CD4-positive, CD25-positive, alpha-beta regulatory T cell (primary cell): ENCODE measurements at regions not wholly inside any gene's neighbourhood (a gene's known extent, or its start where the extent isn't known, plus 50 kb on each side); places are given as distances from the start of the nearest gene placed in this dataset.

Experiments
- ATAC-seq, 2 donors: fragments of 150-1000 bp; cut with Tn5 transposase; one replicate each; pipeline ENCODE4 v1.10.0; 2021; ENCODE audit warnings: low read depth in 2 of 2, moderate number of reproducible peaks in 2 of 2, moderate library complexity in 1 of 2
- DNase-seq, 3 donors: peaks; one replicate each; pipeline versions ENCODE4 v3.0.0 to v3.0.0-alpha.2; 2012 to 2022; ENCODE audit warnings: mixed read lengths in 1 of 3
- H3K27ac ChIP-seq: one replicate; pipeline ENCODE4 v1.7.0; 2013; ENCODE audit warnings: mild to moderate bottlenecking, low read length; ENCODE audit not compliant: insufficient read depth, poor library complexity, severe bottlenecking
- H3K27me3 ChIP-seq: one replicate; pipeline ENCODE4 v1.7.0; 2013; ENCODE audit warnings: low read length; ENCODE audit not compliant: control insufficient read depth, insufficient read depth
- H3K36me3 ChIP-seq: one replicate; pipeline ENCODE4 v1.7.0; 2013; ENCODE audit warnings: mild to moderate bottlenecking, low read length, moderate library complexity; ENCODE audit not compliant: control insufficient read depth, insufficient read depth
- H3K4me1 ChIP-seq: 2 replicates; pipeline ENCODE4 v1.7.0; 2013; ENCODE audit warnings: mild to moderate bottlenecking, low read length; ENCODE audit not compliant: insufficient read depth, control insufficient read depth, poor library complexity, severe bottlenecking
- H3K4me3 ChIP-seq: one replicate; pipeline ENCODE4 v1.7.0; 2013; ENCODE audit warnings: low read depth, mild to moderate bottlenecking, low read length, moderate library complexity
- H3K9me3 ChIP-seq, 2 experiments: 1 replicate in 1 of 2; 2 replicates in 1 of 2; pipeline ENCODE4 v1.7.0; 2013; ENCODE audit warnings: low read length in 2 of 2, mild to moderate bottlenecking in 1 of 2, moderate library complexity in 1 of 2; ENCODE audit not compliant: control insufficient read depth in 2 of 2
- H3K27ac Mint-ChIP-seq, 3 donors: one replicate each; pipeline ENCODE4 v1.8.0; 2020 to 2022; ENCODE audit warnings: mild to moderate bottlenecking in 3 of 3, mixed read lengths in 3 of 3, moderate library complexity in 2 of 3
- H3K27me3 Mint-ChIP-seq: one replicate; pipeline ENCODE4 v1.8.0; 2022; ENCODE audit warnings: mild to moderate bottlenecking, mixed read lengths
- H3K36me3 Mint-ChIP-seq: one replicate; pipeline ENCODE4 v1.8.0; 2020; ENCODE audit warnings: mixed read lengths
- H3K4me1 Mint-ChIP-seq, 4 donors: one replicate each; pipeline ENCODE4 v1.8.0; 2020 to 2022; ENCODE audit warnings: mixed read lengths in 4 of 4, mild to moderate bottlenecking in 1 of 4
- H3K4me3 Mint-ChIP-seq, 4 donors: one replicate each; pipeline ENCODE4 v1.8.0; 2020 to 2022; ENCODE audit warnings: mild to moderate bottlenecking in 4 of 4, mixed read lengths in 4 of 4, moderate library complexity in 3 of 4
- H3K9me3 Mint-ChIP-seq, 7 donors: one replicate each; pipeline ENCODE4 v1.8.0; 2020 to 2022; ENCODE audit warnings: mixed read lengths in 7 of 7, mild to moderate bottlenecking in 3 of 7, moderate library complexity in 2 of 7

GRCh38 chr6:130766239-130767144 is 60.7 kb upstream of the SMLR1 start:
- Histone ChIP-seq H3K27me3 (peaks cover 5% of the 10 kb centered on the region), H3K4me3 (no peak overlapping the region), H3K4me1 (no peaks in the 10 kb centered on the region), H3K27ac (no peak overlapping the region), H3K36me3 (no peaks in the 10 kb centered on the region), H3K9me3 (no peaks in the 10 kb centered on the region)
- no peak for ATAC-seq
- no peak overlapping the region for H3K27ac Mint-ChIP-seq
- H3K36me3 Mint-ChIP-seq: no peaks in the 10 kb centered on the region
- no peak for DNase-seq
- H3K4me1 Mint-ChIP-seq: no peaks in the 10 kb centered on the region
- peaks cover 0 to 3% (median 0%) of the 10 kb centered on the region in 7 donors for H3K9me3 Mint-ChIP-seq
- H3K27me3 Mint-ChIP-seq: peaks cover 13% of the 10 kb centered on the region
- H3K4me3 Mint-ChIP-seq: no peak overlapping the region

- Mint-ChIP-seq H3K9me3 (peaks cover 0 to 3% (median 0%) of the 10 kb centered on the region in 7 donors), H3K36me3 (no peaks in the 10 kb centered on the region), H3K27ac (no peak overlapping the region), H3K27me3 (peaks cover 5% of the 10 kb centered on the region), H3K4me3 (no peak overlapping the region), H3K4me1 (no peaks in the 10 kb centered on the region)
- no peak for DNase-seq
- Histone ChIP-seq H3K9me3 (no peaks in the 10 kb centered on the region), H3K36me3 (no peaks in the 10 kb centered on the region), H3K27me3 (no peaks in the 10 kb centered on the region), H3K4me3 (no peak overlapping the region), H3K27ac (no peak overlapping the region), H3K4me1 (no peaks in the 10 kb centered on the region)
- no peak for ATAC-seq
Observed at GRCh38 chr6:130769861-130770260, 57.3 kb upstream of the SMLR1 start.

GRCh38 chr6:130771741-130772140 is 55.5 kb upstream of the SMLR1 start:
- no peak overlapping the region for H3K27ac ChIP-seq
- H3K27me3 ChIP-seq: no peaks in the 10 kb centered on the region
- Mint-ChIP-seq H3K36me3 (no peaks in the 10 kb centered on the region), H3K9me3 (peaks cover 0 to 3% (median 0%) of the 10 kb centered on the region in 7 donors), H3K4me1 (peaks cover 0 to 1% (median 0%) of the 10 kb centered on the region in 4 donors), H3K27ac (no peak overlapping the region), H3K4me3 (no peak overlapping the region), H3K27me3 (no peaks in the 10 kb centered on the region)
- ATAC-seq: no peak
- DNase-seq: no peak
- no peaks in the 10 kb centered on the region for H3K36me3 ChIP-seq
- no peaks in the 10 kb centered on the region for H3K4me1 ChIP-seq
- no peaks in the 10 kb centered on the region for H3K9me3 ChIP-seq
- no peak overlapping the region for H3K4me3 ChIP-seq

GRCh38 chr6:130773860-130774259 is 53.3 kb upstream of the SMLR1 start:
- H3K27ac ChIP-seq: no peak overlapping the region
- no peak for DNase-seq
- Mint-ChIP-seq H3K9me3 (peaks cover 0 to 1% (median 0%) of the 10 kb centered on the region in 7 donors), H3K27ac (no peak overlapping the region), H3K4me3 (no peak overlapping the region), H3K36me3 (no peaks in the 10 kb centered on the region), H3K27me3 (peaks cover 5% of the 10 kb centered on the region), H3K4me1 (peaks cover 0 to 1% (median 0%) of the 10 kb centered on the region in 4 donors)
- peaks cover 2% of the 10 kb centered on the region for H3K27me3 ChIP-seq
- H3K36me3 ChIP-seq: no peaks in the 10 kb centered on the region
- ATAC-seq: no peak
- no peak overlapping the region for H3K4me3 ChIP-seq
- no peaks in the 10 kb centered on the region for H3K4me1 ChIP-seq
- no peaks in the 10 kb centered on the region for H3K9me3 ChIP-seq

GRCh38 chr6:130775411-130776012 is 51.7 kb upstream of the SMLR1 start:
- Histone ChIP-seq H3K27ac (no peak overlapping the region), H3K36me3 (no peaks in the 10 kb centered on the region), H3K4me3 (no peak overlapping the region), H3K9me3 (no peaks in the 10 kb centered on the region), H3K4me1 (no peaks in the 10 kb centered on the region), H3K27me3 (peaks cover 2% of the 10 kb centered on the region)
- Mint-ChIP-seq H3K4me3 (no peak overlapping the region), H3K27ac (no peak overlapping the region), H3K27me3 (peaks cover 8% of the 10 kb centered on the region), H3K36me3 (no peaks in the 10 kb centered on the region), H3K4me1 (peaks cover 0 to 1% (median 0%) of the 10 kb centered on the region in 4 donors), H3K9me3 (peaks cover 0 to 3% (median 0%) of the 10 kb centered on the region in 7 donors)
- DNase-seq: no peak
- ATAC-seq: no peak

- Histone ChIP-seq H3K4me3 (no peak overlapping the region), H3K27ac (no peak overlapping the region), H3K9me3 (no peaks in the 10 kb centered on the region), H3K36me3 (no peaks in the 10 kb centered on the region), H3K4me1 (no peaks in the 10 kb centered on the region), H3K27me3 (peaks cover 2% of the 10 kb centered on the region)
- Mint-ChIP-seq H3K27me3 (peaks cover 8% of the 10 kb centered on the region), H3K27ac (peak overlapping the region in 1 of 3 donors; percentile 17), H3K4me3 (no peak overlapping the region), H3K9me3 (peaks cover 0 to 3% (median 0%) of the 10 kb centered on the region in 7 donors), H3K36me3 (no peaks in the 10 kb centered on the region), H3K4me1 (peaks cover 0 to 1% (median 0%) of the 10 kb centered on the region in 4 donors)
- ATAC-seq (no peak), DNase-seq (peak in 1 of 3 donors; percentile 20)
Observed at GRCh38 chr6:130776287-130776925, 50.8 kb upstream of the SMLR1 start.
